Glutamatergic neuron (in vitro differentiated cells): ENCODE measurements at regions not wholly inside any gene's neighbourhood (a gene's known extent, or its start where the extent isn't known, plus 50 kb on each side); places are given as distances from the start of the nearest gene placed in this dataset.

Source experiments
- DNase-seq: peaks from one replicate; pipeline ENCODE4 v3.0.0; 2022
- H3K27ac Mint-ChIP-seq: one replicate; pipeline ENCODE4 v1.8.0; 2020; ENCODE audit warnings: mild to moderate bottlenecking, mixed read lengths, inconsistent platforms; ENCODE audit not compliant: unreplicated experiment
- H3K27me3 Mint-ChIP-seq: one replicate; pipeline ENCODE4 v1.8.0; 2020; ENCODE audit warnings: mild to moderate bottlenecking, moderate library complexity, mixed read lengths, inconsistent platforms; ENCODE audit not compliant: unreplicated experiment
- H3K36me3 Mint-ChIP-seq: one replicate; pipeline ENCODE4 v1.8.0; 2020; ENCODE audit warnings: mild to moderate bottlenecking, mixed read lengths, inconsistent platforms; ENCODE audit not compliant: unreplicated experiment
- H3K4me1 Mint-ChIP-seq: one replicate; pipeline ENCODE4 v1.8.0; 2020; ENCODE audit warnings: mild to moderate bottlenecking, low read depth, mixed read lengths, inconsistent platforms; ENCODE audit not compliant: unreplicated experiment
- H3K4me3 Mint-ChIP-seq: one replicate; pipeline ENCODE4 v1.8.0; 2020; ENCODE audit warnings: mild to moderate bottlenecking, mixed read lengths, inconsistent platforms; ENCODE audit not compliant: unreplicated experiment
- H3K9me3 Mint-ChIP-seq: one replicate; pipeline ENCODE4 v1.8.0; 2020; ENCODE audit warnings: mild to moderate bottlenecking, moderate library complexity, mixed read lengths, inconsistent platforms; ENCODE audit not compliant: unreplicated experiment
- TF ChIP-seq, protein P1 (sequence below): fragments of 200-600 bp; sonication (generic); IDR thresholded peaks from one replicate; pipeline ENCODE4 v1.5.0; 2021; ENCODE audit not compliant: partially characterized antibody, unreplicated experiment

DNA sequence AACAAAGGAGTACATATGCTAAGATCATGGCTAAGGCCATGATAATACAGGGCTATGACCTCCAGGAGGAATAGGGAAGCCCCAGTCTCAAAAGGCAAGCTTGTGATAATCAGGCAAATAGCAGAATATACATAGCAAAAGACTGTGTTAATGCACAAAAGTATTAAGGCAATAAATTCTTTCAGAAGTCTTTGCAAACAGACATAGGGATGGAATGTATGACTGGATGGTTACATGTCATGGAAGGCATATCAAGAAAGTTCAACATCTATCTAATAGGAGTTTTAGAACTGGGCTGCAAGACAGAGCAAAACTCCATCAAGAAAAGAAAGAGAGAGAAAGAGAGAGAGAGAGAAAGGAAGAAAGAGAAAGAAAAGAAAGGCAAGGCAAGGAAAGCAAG is 264.5 kb upstream of the CDH6 start:
- H3K27ac Mint-ChIP-seq = no peak overlapping the region
- no peaks in the 10 kb centered on the region for H3K9me3 Mint-ChIP-seq
- peaks cover 13% of the 10 kb centered on the region for H3K4me1 Mint-ChIP-seq
- DNase-seq = no peak
- TF ChIP-seq, protein P1, sequence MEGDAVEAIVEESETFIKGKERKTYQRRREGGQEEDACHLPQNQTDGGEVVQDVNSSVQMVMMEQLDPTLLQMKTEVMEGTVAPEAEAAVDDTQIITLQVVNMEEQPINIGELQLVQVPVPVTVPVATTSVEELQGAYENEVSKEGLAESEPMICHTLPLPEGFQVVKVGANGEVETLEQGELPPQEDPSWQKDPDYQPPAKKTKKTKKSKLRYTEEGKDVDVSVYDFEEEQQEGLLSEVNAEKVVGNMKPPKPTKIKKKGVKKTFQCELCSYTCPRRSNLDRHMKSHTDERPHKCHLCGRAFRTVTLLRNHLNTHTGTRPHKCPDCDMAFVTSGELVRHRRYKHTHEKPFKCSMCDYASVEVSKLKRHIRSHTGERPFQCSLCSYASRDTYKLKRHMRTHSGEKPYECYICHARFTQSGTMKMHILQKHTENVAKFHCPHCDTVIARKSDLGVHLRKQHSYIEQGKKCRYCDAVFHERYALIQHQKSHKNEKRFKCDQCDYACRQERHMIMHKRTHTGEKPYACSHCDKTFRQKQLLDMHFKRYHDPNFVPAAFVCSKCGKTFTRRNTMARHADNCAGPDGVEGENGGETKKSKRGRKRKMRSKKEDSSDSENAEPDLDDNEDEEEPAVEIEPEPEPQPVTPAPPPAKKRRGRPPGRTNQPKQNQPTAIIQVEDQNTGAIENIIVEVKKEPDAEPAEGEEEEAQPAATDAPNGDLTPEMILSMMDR = no peak
- no peak overlapping the region for H3K4me3 Mint-ChIP-seq
- H3K36me3 Mint-ChIP-seq = no peaks in the 10 kb centered on the region
- no peaks in the 10 kb centered on the region for H3K27me3 Mint-ChIP-seq

DNA sequence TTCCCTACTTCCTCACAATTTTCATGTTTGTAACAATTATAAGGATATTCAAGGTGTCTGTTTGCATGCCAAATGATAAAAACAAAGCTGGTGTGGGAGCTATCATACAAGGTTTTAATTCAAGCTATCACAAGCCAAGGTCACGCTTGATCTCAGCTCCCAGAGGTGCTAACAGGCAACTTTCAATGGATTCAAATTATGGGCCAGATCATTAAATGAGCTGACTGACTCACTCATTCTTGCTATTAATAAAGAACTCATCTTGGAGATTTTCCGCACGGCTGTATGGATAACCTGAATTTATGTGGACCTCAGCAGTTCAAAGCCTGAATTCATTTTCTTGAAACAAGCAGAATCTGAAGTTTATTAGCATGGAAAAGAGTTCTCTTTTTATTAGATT is 267.3 kb upstream of the CDH6 start:
- H3K27me3 Mint-ChIP-seq = no peaks in the 10 kb centered on the region
- peaks cover 2% of the 10 kb centered on the region for H3K9me3 Mint-ChIP-seq
- H3K4me3 Mint-ChIP-seq = no peak overlapping the region
- TF ChIP-seq, protein P1 = no peak
- no peak overlapping the region for H3K27ac Mint-ChIP-seq
- H3K36me3 Mint-ChIP-seq = no peaks in the 10 kb centered on the region
- H3K4me1 Mint-ChIP-seq = peaks cover under 1% of the 10 kb centered on the region
- DNase-seq = no peak

DNA sequence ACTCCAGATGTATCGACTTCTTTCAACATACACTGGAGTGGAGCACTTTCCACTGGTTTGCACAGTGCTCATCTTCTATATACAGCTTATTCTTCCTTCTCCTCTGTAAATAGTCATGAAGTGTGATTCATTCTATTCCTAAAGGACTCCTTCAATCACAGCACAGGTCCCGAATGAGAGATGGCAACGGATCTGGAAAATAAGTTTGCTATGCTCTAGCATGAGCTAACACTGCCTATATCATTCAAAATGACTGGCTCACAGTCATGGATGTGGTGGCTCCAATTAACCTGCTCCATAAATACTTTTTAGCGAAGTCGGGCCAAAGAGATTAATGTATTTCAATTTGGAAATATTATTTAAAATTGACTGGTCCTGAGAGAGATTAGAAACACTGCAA is 272.1 kb upstream of the CDH6 start:
- Mint-ChIP-seq H3K27ac (no peak overlapping the region), H3K9me3 (peaks cover 2% of the 10 kb centered on the region), H3K27me3 (no peaks in the 10 kb centered on the region), H3K36me3 (no peaks in the 10 kb centered on the region), H3K4me3 (no peak overlapping the region), H3K4me1 (peaks cover 3% of the 10 kb centered on the region)
- TF ChIP-seq, protein P1 = no peak
- no peak for DNase-seq

DNA sequence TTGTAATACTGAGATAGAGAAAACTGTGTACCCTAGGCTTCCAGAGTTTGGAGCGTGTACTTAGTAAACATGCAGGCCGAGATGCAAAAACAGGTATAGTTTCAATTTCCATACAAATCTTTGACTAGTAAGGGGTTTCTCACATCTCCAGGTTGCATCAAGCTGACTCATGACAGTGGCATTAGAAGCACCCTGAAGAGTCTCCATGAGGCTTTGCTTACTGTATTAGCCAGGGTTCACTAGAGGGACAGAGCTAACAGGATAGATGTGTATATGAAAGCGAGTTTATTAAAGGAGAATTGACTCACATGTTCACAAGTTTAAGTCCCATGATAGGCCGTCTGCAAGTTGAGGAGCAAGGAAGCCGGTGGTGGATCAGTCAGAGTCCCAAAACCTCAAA is 275.3 kb upstream of the CDH6 start:
- Mint-ChIP-seq H3K27ac (no peak overlapping the region), H3K4me1 (peaks cover 3% of the 10 kb centered on the region), H3K9me3 (no peaks in the 10 kb centered on the region), H3K36me3 (no peaks in the 10 kb centered on the region), H3K27me3 (no peaks in the 10 kb centered on the region), H3K4me3 (no peak overlapping the region)
- no peak for DNase-seq
- TF ChIP-seq, protein P1 = no peak

DNA sequence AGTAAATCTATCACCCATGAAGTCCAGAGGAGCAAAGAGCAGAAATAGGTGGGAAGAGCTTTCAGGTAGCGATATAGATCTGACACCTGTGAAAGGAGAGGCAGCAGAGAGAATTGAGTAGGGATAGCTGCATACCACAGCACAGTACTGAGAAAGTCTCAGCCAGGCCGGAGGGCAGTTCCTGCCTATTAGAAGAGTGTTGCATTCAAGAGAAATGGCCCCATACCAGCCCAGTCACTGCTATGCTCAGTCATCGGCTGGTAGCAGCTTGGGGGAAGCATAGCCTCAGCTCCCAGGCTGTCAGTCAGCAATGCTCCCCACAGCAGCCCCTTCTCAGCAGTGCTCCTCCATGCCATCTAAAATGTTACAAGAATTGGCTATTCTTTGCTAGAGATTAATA is 285.1 kb upstream of the CDH6 start:
- no peak for DNase-seq

More for the DNA sequence above, 285.1 kb upstream of the CDH6 start:
- Mint-ChIP-seq H3K9me3 (no peaks in the 10 kb centered on the region), H3K4me3 (no peak overlapping the region), H3K27ac (no peak overlapping the region), H3K27me3 (peaks cover 2% of the 10 kb centered on the region), H3K4me1 (no peaks in the 10 kb centered on the region), H3K36me3 (no peaks in the 10 kb centered on the region)
- TF ChIP-seq, protein P1 = no peak
